IPS-NIHi7 (cell line): ENCODE measurements at regions not wholly inside any gene's neighbourhood (a gene's known extent, or its start where the extent isn't known, plus 50 kb on each side); places are given as distances from the start of the nearest gene placed in this dataset.

Source experiments
- DNase-seq: peaks from one replicate; pipeline ENCODE4 v3.0.0; 2012; ENCODE audit warnings: mixed read lengths; ENCODE audit errors: extremely low spot score

DNA sequence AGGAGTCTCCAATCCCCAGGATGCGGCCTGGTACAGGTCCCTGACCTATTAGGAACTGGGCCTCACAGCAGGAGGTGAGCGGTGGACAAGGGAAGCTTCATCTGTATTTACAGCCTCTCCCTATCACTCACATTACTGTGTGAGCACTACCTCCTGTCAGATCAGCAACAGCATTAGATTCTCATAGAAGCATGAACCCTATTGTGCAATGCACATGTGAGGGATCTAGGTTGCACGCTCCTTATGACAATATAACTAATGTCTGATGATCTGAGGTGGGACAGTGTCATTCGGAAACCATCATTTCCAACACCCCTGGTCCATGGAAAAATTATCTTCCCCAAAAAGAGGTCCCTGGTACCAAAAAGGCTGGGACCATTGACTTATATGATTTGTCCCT is 1000.5 kb downstream of the FLRT2 start:
- DNase-seq = no peak

DNA sequence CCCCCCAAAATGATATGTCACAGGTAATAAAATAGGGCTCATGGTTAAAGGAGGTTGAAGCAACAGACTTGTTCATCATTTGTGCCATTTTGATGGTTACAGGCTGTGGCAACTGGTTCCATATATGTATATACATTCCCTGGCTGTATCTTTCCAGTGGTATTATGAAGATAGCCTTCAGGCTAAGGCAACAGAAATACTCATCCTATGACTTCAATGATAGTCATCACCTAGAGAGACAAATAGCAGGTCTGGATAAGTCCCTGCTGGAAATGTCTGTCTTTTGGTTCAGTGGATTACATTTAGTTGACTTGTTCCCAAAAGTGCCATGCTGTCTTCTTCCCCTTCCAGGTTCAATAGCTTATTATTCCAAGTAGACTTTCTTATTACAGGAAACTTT is 997.4 kb downstream of the FLRT2 start:
- no peak for DNase-seq

DNA sequence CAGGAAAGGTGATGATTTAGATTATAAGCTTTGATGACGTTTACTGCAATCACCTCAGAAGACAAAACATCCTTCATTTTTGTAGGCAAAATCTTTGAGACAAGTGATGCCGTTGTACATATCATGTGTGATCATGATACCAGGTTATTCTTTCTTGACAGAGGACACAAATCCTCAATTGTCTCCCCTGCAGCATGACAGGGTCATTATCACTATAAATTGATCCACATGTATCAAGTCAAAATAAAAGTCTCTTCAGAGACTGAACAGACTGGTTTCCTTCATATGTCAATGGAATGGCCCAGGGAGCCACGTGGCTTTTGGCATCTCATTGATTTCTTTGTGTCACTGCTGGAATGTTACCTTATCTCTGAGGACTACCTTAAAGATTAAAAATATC is 995.7 kb downstream of the FLRT2 start:
- DNase-seq = no peak

DNA sequence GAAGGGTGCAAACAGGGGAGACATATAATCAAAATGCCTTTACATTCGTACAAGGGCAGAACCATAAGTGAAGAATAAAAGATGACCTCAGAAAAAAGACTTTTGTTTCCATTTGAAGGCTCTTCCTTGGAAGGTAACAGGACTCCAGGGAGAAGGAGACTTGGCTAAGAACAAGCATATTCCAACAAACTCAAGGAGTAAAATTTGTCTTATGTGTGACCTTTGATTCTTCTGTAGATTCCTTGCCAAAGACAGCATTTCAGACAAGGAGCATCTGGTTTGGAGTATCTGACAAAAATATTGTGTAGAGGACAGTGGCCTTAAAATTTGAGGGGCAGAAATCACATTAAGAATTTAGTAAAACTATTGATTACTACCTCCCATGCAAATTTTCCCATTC is 991.9 kb downstream of the FLRT2 start:
- DNase-seq = no peak

DNA sequence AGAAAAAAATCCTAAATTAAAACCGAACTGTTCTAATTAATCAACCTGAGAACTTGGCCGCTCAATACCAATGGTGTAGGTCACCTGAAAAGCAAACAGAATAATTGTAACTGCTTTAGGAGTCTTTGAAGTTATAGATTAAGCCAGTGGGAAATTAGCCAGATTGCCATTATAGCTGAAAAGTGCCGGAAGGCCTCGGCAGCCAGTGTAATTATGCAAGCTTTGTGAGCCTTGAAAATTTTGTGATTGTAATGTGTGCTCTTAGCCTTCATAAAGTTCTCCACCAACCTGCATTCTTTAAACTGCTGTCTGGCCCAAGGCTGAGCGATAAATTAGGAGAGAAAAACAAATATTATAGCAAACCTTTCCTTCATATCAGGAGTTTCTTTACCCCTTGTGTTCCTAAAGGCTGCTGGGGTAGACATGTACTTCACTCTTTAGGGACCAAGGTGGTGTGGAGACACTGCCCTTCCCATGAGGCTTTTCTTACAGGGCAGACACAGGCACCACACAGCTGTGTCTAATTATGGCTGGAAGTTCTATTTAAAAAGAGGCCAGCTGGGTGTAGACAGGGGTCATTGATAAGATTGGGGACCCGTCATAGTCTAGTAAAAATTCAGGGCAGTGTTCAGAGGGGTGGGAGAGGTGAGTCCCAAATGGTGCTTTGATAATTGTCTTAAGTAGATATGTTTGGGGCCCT is 991.2 kb downstream of the FLRT2 start:
- no peak for DNase-seq

DNA sequence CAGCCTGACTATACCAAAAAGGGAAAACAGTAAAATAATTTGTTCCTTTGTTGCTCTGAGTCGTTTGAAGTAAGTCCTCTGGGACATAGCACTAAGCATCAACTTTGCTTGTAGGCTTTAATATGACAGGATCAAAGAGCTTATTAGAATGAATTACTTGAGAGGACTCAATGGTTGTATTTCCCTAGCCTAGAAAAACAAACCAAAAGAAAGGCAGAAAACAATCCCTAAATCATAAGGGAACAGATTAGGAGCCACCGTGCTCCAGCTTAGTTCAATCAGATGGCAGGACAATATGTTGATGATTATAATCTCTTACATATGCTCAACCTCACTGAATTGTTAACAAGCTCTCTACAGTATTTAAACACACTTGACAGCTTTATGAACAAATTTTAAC is 988.4 kb downstream of the FLRT2 start:
- no peak for DNase-seq

DNA sequence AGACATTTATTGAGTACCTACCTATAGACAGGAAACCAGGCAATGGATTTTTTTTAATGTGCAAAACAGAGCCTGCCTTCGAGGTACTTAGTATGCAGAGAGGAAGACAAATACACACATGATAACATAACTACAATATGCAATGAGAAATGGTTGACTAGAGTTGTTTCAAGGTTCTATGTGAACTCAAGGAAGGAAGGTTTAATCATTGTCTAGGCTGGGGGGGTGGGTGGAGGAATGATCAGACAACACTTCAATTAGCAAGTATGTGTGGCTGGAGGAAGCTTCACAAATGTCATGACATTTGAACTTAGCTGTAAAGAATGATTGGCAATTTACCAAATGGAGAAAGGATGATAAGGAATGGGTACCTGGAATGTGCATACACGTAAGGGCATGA is 985.3 kb downstream of the FLRT2 start:
- no peak for DNase-seq

DNA sequence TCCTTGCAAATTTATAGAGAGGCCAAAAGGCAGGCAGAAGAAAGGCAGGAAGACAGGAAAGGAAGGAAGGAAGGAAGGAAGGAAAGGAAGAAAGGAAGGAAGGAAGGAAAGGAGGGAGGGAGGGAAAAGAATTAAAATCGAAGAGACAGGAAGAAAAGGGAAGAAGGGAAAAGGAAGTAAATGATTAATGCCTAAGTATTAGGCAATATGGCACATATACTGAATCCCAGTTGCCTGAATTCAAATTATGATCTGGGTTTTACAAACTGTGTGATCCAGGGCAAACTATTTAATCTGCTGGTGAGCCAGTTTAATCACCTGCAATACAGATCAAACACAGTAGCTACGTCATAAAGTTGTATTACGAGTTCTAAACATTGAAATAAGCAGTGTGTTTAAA is 983.6 kb downstream of the FLRT2 start:
- no peak for DNase-seq

DNA sequence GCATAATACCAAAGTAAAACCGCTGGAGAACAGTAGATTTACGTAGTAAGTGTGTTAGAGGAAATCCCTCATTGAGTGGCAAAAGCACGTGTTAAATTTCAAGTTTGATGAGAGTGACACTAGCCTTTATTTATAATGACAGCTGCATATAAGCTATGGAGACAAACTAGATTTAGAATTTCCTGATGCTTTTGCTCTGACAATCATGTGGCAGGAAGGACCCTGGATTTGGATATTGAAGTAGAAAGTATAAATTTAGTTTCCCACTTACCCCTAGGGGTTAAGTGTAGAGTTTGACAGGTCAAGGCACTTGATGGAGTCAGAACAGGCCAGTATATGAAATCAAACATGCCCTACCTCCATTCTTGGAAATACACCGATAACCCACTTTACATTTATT is 983.1 kb downstream of the FLRT2 start:
- DNase-seq = no peak

DNA sequence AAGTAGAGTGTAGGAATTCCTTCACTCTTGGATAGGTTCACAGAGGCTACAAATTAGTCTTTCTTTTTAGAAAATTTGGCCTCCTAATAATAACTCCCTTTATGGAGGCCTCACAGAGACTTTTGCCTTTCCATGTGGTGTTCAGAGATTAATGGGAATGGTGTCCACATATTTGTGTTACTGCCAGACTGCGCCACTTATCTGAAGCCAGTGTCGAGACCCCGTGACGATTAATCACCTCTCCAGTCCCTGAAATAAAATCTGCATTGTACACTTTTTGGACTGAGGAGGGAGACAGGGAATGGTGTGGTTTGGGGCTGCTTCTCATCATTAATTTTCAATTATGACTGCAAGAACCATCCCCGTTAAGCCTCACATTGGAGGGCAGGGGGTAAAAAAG is 980.5 kb downstream of the FLRT2 start:
- no peak for DNase-seq

DNA sequence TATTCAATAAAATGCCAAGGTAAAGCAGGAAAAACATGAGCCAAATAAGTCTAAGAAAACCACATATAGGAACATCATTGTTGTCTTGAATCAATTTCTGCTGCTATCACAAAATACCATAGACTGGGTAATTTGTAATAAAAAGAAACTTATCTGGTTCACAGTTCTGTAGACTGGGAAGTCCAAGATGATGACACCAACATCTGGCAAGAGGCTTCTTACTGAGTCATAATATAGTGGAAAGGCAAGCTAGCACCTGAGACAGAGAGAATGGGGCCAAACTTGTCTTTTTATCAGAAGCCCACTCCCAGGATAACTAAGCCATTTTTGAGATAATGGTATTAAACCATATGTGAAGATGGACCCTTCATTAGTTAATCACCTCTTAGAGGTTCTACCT is 975.9 kb downstream of the FLRT2 start:
- DNase-seq = no peak

DNA sequence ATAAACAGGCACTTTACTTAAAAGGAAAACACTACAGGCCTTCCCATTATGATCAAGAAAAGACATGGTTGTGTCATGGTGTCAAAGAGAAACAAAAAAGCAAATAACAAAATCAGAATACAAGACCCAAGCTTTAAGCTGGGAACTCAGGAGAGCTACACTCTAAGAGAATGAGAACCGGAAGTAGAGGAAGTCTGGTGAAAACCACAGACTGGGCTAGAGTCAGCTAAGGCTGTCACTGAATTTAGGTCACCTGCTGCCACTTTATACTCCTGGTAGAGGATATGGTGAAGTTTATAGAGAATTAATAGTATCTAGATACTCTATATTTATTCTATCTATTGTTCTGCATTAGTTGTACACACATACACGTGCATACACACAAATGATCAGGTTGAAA is 971.7 kb downstream of the FLRT2 start:
- no peak for DNase-seq

DNA sequence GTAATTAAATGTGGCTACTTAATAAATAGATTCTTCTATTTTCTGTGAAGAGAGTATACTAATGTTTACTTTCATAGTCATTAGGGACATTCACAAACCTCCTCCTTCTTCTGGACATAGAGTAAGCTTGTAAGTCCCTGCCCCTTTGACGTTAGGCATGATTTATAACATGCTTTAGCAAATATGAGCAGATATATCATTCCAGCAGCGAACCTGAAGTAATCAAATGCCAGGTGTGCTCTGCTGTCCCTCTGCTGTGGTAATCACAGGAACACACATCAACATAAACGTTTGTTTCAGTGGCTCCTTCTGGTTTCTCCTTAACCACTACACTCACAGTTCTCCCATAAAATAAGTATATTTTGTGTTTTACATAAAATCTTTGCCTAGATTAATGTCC is 961.8 kb downstream of the FLRT2 start:
- DNase-seq = no peak

DNA sequence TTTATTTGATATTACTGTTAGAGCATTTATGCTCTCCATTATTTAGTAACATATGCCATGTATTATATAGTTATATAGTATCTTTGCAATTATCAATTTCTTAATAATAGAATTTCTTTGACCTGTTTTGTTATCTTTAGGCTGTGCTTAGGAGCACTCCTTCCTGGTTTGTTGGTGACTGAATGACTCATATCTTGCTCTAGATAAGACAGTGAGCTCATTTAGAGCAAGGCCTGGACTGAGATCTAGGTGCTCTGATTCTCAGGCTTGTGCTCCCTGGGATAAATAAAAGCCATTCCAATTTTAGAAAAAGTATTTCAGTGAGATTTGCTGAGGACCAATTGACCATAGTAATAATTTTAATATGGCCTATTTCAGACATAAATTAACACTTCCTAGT is 951.2 kb downstream of the FLRT2 start:
- peak; percentile 10 for DNase-seq

DNA sequence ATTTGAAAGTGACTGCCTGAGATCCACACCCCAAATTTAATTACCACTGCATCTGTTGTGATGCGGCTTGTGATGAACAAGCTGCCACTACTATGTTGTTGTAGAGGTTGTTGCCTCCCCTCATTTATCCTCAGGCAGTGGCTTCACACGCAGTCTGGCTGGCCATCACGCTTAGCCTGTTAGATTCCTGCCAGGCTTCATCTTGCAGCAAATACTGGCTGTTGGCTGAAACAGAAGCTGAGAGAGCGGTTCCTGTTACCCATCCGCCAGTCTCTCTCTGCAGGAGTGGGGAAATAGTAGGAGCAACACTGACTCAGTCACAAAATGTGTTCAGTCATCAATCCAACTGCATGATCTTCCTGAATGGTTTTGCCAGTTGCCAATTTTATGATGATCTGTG is 934.4 kb downstream of the FLRT2 start:
- no peak for DNase-seq

DNA sequence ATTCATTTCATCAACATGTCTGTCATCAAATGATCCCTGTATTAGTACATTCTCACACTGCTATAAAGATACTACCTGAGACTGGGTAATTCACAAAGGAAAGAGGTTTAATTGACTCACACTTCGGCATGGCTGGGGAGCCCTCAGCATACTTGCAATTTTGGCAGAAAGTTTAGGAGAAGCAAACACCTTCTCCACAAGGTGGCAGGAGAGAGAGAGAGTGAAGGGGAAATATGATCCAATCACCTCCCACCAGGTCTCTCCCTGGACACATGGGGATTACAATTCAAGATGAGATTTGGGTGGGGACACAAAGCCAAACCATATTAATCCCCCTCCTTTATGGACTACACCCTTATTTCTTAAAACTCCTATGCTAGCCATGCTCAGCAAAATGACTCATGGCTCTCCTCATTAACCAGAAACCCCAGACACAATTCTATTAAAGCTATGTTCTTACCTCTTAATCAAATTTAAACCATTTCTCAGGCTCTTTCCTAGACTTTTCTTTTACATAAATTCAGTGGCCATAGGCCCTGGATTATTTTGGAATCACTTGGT is 932.3 kb downstream of the FLRT2 start:
- DNase-seq = peak; percentile 14

DNA sequence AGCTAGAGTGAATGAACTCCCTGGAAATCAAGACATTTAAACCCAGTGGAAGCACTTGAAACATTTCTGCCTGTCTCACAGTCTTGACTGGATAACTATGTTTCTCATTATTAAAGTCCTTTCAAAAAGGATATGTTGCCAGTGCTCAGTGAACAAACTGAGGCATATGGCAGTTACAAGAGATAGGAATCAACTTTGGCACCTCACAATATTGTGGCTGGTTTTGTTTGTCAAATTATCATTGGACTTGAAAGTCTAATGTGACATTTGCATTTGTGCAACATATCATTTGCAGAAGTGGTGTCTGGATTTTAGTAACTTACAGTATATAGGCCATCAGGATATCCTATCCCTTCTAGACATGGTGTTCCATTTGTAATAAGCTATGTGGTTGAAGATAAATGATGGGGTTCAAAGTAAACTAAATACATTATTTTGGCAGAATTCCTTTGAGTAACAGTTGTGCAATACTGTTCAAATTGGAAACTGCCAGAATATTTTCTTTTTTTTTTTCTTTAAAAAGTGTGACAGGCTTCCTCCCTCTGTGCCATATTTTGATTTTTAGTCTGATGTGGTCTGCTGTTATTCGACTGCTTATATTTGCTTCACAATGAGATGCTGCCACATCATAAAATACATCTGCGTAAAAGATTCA is 927.7 kb downstream of the FLRT2 start:
- DNase-seq = no peak

DNA sequence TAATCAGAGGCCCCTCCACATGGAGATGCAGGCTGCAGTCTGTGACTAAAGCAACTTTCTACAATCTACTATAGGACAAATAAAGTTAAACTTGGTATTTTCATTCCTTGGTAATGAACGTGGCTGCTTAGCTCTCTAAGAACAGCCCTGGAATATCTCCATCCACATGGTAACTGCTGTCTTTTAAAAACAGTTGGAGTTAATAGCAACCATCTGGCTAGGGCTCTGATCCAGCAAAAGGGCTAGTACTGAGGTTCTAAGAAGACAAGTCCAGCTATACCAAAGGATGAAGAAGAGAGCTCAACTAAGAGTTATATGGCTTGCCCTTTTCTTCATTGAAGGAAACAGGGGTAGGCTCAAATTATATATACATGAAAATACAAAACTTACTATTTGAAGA is 920.1 kb downstream of the FLRT2 start:
- DNase-seq = no peak

DNA sequence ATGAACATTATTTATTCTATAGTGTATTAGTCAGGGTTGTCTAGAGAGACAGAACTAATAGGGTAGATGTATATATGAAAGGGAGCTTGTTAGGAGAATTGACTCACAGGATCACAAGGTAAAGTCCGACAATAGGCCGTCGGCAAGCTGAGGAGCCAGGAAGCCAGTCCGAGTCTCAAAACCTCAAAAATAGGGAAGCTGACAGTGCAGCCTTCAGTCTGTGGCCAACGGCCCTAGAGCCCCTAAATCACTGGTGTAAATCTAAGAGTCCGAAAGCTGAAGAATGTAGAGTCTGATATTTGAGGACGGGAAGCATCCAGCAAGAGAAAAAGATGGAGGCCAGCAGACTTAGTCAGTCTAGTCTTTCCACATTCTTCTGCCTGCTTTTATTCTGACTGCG is 912.2 kb downstream of the FLRT2 start:
- DNase-seq = no peak

DNA sequence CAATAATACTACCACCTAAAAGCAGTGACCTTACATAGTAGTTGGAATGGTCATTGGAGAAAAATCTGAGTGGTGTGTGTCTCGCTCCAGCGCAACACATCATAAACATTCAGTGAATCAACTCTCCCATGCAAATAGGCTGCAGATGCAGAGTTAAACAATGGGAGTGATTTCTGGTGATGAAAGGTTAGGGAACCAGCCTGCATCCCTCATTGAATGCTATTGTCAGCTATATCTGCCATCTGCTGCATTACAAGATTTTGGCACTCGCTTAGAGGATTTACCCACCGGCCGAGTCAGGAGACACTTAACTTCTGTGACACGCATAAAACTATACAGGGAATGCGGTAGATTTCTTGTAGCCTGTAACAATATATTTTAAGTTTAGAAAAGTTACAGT is 900.9 kb downstream of the FLRT2 start:
- no peak for DNase-seq

DNA sequence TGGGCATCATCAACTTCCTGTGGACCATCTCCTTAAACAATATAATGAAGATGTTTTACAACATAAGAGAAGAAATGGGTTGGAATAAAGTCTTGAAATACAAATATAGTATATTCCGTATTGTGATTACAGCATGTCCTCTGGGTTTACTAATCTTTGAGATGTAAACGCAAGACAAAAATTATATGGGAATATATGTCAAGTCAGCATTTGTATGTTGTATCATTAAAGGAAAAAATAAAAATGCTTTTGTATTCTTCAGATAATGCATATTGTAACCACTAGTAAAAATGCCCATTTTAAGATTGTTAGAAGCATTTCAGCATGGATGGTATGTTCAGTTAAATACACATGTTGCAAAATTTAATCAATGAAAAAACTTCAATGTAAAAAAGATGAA is 893.3 kb downstream of the FLRT2 start:
- DNase-seq = no peak

DNA sequence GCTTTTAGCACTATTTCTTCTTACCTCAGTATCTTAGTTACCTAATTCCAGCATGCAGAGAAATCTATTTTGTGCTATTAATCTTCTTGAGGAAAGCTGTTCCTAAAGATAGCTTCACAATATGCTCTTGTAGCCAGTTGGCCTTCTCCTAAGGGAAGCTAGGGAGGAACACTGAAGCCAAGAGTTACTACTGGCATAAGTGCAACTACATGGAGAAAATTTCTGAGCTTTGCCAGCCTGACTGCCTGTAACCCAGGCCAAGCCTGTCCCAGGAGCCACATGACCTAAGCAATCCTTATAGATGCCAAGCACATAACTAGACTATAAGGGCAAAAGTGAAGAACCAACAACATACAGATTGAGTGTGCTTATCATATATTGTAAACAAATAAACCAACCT is 890.2 kb downstream of the FLRT2 start:
- DNase-seq = no peak

DNA sequence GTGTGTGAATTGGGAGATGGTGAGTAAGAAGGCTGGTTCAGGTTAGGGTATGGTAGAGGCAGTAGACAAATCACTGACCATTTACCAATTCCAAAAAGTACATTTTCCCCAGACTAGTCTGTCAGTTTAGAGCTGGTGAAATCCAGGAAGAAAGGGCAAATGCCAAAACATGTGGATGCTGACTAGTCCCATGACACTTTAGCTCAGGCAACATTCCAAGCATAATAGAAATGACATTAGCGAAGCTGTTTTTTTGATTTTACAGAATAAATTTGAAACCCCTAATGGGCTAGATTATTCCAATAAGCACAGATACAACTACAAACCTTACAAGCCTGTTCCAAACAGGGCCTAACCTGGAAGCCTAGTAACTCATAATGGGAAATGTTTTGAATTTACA is 884.2 kb downstream of the FLRT2 start:
- DNase-seq = no peak
